ENCODE measurements at regions not wholly inside any gene's neighbourhood (a gene's known extent, or its start where the extent isn't known, plus 50 kb on each side); places are given as distances from the start of the nearest gene placed in this dataset.

DNA sequence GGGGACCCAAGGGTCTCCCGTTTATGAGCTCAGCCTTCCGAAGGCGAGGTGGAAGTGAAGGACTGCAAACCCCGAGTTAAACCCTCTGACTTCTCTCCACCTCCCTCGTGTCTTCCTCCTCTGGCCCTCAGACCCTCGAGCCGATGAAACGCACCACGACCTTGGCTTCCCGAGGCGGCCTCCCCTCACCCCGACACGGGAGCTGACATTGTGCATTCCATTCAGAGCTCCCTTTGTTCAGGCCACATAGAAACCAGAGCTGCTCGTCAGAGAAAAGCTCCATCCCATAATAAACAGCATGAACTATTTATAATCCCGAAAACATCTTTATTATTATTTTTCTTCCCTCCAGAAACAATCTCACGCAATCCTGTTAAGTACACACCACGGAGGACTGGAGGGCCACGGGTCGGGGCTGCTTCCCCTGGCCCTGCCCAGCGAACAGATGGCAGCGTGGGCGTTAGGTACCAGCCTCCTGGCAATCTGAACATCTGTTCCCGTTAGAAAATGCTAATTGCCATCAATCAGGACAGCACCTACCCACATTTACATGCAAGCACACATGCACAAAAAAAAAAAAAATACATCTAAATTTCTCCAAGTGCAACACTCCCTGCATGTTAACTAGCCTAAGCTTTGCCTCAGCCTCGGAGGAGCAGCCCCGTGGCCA is 145.7 kb downstream of the RBFOX3 start:
- no TSS peak for BruUV-seq (replicated peaks)
- Histone ChIP-seq H2AFZ (ENCODE audit: low read depth, low read length) (no peak overlapping the region), H3K9ac (replicated peaks; ENCODE audit: extremely low read depth, insufficient read depth, low read length) (no peak overlapping the region), H3K79me2 (ENCODE audit: control insufficient read depth, insufficient read depth, low read length) (no peaks in the 10 kb centered on the region), H3K4me2 (ENCODE audit: insufficient read depth, low read length) (no peak overlapping the region), H3K27me3 (ENCODE audit: control insufficient read depth in 2 of 2, insufficient read depth in 2 of 2, low read length in 2 of 2) (no peaks in the 10 kb centered on the region), H3K4me1 (ENCODE audit: control insufficient read depth, extremely low read depth, insufficient read depth, low read length) (no peaks in the 10 kb centered on the region), H4K20me1 (replicated peaks; ENCODE audit: control insufficient read depth, extremely low read depth, insufficient read depth, low read length) (no peaks in the 10 kb centered on the region), H3K4me3 (replicated peaks in 1 of 3; ENCODE audit: insufficient read depth in 1 of 3, low read depth in 1 of 3, low read length in 3 of 3) (no peak overlapping the region), H3K36me3 (ENCODE audit: control insufficient read depth in 2 of 2, extremely low read depth in 1 of 2, insufficient read depth in 2 of 2, low read length in 2 of 2) (no peaks in the 10 kb centered on the region), H3K9me1 (replicated peaks; ENCODE audit: control insufficient read depth, extremely low read depth, insufficient read depth, low read length) (no peaks in the 10 kb centered on the region), H3K9me3 (replicated peaks; ENCODE audit: control insufficient read depth, insufficient read depth, low read length) (no peaks in the 10 kb centered on the region), H3K27ac (ENCODE audit: insufficient read depth, low read depth, low read length) (no peak overlapping the region)
- ChIA-PET POLR2A (no interaction called here), CTCF (no interaction called here)
- TF ChIP-seq JUN (IDR thresholded peaks at IDR 0.05; ENCODE audit: borderline replicate concordance, insufficient read depth, insufficient read length, low read depth) (no peak), MYC (IDR thresholded peaks at IDR 0.05; ENCODE audit: low read depth, low read length) (no peak), POLR2AphosphoS5 (IDR thresholded peaks at IDR 0.05; ENCODE audit: insufficient read depth, low read depth, low read length) (no peak), EZH2 (IDR thresholded peaks at IDR 0.05; ENCODE audit: borderline replicate concordance, low read depth, low read length, severe bottlenecking) (no peak), GATA2 (IDR thresholded peaks at IDR 0.05; ENCODE audit: insufficient read depth, insufficient read length, low read depth, low read length) (no peak), POLR2A (IDR thresholded peaks at IDR 0.05; ENCODE audit: low read depth, low read length) (no peak), FOS (IDR thresholded peaks at IDR 0.05; ENCODE audit: borderline replicate concordance, insufficient read depth, low read length) (no peak)
- TF ChIP-seq, protein P1, sequence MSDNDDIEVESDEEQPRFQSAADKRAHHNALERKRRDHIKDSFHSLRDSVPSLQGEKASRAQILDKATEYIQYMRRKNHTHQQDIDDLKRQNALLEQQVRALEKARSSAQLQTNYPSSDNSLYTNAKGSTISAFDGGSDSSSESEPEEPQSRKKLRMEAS (IDR thresholded peaks at IDR 0.05; ENCODE audit: insufficient read depth, insufficient read length), result no peak
- TF ChIP-seq, protein P2, sequence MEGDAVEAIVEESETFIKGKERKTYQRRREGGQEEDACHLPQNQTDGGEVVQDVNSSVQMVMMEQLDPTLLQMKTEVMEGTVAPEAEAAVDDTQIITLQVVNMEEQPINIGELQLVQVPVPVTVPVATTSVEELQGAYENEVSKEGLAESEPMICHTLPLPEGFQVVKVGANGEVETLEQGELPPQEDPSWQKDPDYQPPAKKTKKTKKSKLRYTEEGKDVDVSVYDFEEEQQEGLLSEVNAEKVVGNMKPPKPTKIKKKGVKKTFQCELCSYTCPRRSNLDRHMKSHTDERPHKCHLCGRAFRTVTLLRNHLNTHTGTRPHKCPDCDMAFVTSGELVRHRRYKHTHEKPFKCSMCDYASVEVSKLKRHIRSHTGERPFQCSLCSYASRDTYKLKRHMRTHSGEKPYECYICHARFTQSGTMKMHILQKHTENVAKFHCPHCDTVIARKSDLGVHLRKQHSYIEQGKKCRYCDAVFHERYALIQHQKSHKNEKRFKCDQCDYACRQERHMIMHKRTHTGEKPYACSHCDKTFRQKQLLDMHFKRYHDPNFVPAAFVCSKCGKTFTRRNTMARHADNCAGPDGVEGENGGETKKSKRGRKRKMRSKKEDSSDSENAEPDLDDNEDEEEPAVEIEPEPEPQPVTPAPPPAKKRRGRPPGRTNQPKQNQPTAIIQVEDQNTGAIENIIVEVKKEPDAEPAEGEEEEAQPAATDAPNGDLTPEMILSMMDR (IDR thresholded peaks at IDR 0.05; ENCODE audit: extremely low read depth in 1 of 2, insufficient read depth in 1 of 2, low read depth in 1 of 2, low read length in 2 of 2), result no peak
- intact Hi-C loops (cut with micrococcal nuclease), result no loop called here
- DNase-seq (ENCODE audit: low read depth, low spot score) (no peak), FAIRE-seq (no peak)
- dilution Hi-C loops (cut with MboI; ENCODE audit: extremely low pct_ligation_motif_present, low sequenced_read_pairs), result no loop called here
